AG04450 (cell line): ENCODE measurements at regions not wholly inside any gene's neighbourhood (a gene's known extent, or its start where the extent isn't known, plus 50 kb on each side); places are given as distances from the start of the nearest gene placed in this dataset.

Source experiments
- CTCF ChIA-PET: fragments of 300-600, 350-600 bp; formaldehyde crosslinking; extraction: SDS; loops from one replicate; lab custom pipeline; 2022; ENCODE audit warnings: antibody characterized with exemption, inconsistent platforms; lab: Charles Lee
- POLR2A ChIA-PET: fragments of 350-600 bp; formaldehyde crosslinking; extraction: SDS; loops from one replicate; lab custom pipeline; 2021; ENCODE audit warnings: antibody characterized with exemption, inconsistent platforms; lab: Yijun Ruan, JAX
- DNase-seq: peaks from one replicate; pipeline ENCODE4 v3.0.0-alpha.2; 2011; ENCODE audit warnings: low read depth, low spot score
- H3K27ac ChIP-seq: one replicate; pipeline ENCODE4 v1.5.1; 2012; ENCODE audit warnings: low read depth, low read length, control low read depth
- H3K27me3 ChIP-seq: one replicate; pipeline ENCODE4 v1.6.0; 2012; ENCODE audit warnings: low read length; ENCODE audit not compliant: control insufficient read depth, insufficient read depth
- H3K4me3 ChIP-seq: 2 replicates; pipeline ENCODE4 v1.5.1; 2011; ENCODE audit warnings: mild to moderate bottlenecking, low read depth, low read length, control low read depth
- H3K9me3 ChIP-seq: 2 replicates; pipeline ENCODE4 v1.5.1; 2012; ENCODE audit warnings: low read length; ENCODE audit not compliant: control insufficient read depth, insufficient read depth
- CTCF ChIP-seq: IDR thresholded peaks from 2 replicates; pipeline ENCODE4 v1.5.1; 2011; ENCODE audit warnings: low read depth, low read length, control low read depth, inconsistent platforms

GRCh38 chrX:35339796-35340195 is 397.2 kb downstream of the FAM47B start:
- ChIA-PET CTCF (no interaction called here), POLR2A (no interaction called here)
- H3K9me3 ChIP-seq = no peaks in the 10 kb centered on the region
- DNase-seq = no peak
- H3K27me3 ChIP-seq = no peaks in the 10 kb centered on the region
- TF ChIP-seq CTCF = no peak
- H3K27ac ChIP-seq = no peak overlapping the region
- H3K4me3 ChIP-seq = no peak overlapping the region

GRCh38 chrX:35340465-35340864 is 397.9 kb downstream of the FAM47B start:
- ChIA-PET POLR2A (no interaction called here), CTCF (no interaction called here)
- no peaks in the 10 kb centered on the region for H3K27me3 ChIP-seq
- H3K9me3 ChIP-seq = no peaks in the 10 kb centered on the region
- H3K4me3 ChIP-seq = no peak overlapping the region
- DNase-seq = no peak
- no peak overlapping the region for H3K27ac ChIP-seq
- no peak for TF ChIP-seq CTCF

GRCh38 chrX:35351212-35351611 is 408.6 kb downstream of the FAM47B start:
- H3K4me3 ChIP-seq = no peak overlapping the region
- ChIA-PET CTCF (no interaction called here), POLR2A (no interaction called here)
- no peaks in the 10 kb centered on the region for H3K9me3 ChIP-seq
- no peak overlapping the region for H3K27ac ChIP-seq
- H3K27me3 ChIP-seq = no peaks in the 10 kb centered on the region
- no peak for TF ChIP-seq CTCF
- no peak for DNase-seq

- no peak for TF ChIP-seq CTCF
- Histone ChIP-seq H3K4me3 (no peak overlapping the region), H3K9me3 (no peaks in the 10 kb centered on the region), H3K27me3 (no peaks in the 10 kb centered on the region), H3K27ac (no peak overlapping the region)
- ChIA-PET POLR2A (no interaction called here), CTCF (no interaction called here)
- no peak for DNase-seq
Observed at GRCh38 chrX:35351795-35352483, 409.3 kb downstream of the FAM47B start.

GRCh38 chrX:35357656-35358055 is 415.1 kb downstream of the FAM47B start:
- no peaks in the 10 kb centered on the region for H3K9me3 ChIP-seq
- H3K27me3 ChIP-seq = no peaks in the 10 kb centered on the region
- DNase-seq = no peak
- ChIA-PET CTCF (no interaction called here), POLR2A (no interaction called here)
- no peak overlapping the region for H3K27ac ChIP-seq
- no peak overlapping the region for H3K4me3 ChIP-seq
- TF ChIP-seq CTCF = no peak
